HG02852 (cell line): ENCODE measurements at regions not wholly inside any gene's neighbourhood (a gene's known extent, or its start where the extent isn't known, plus 50 kb on each side); places are given as distances from the start of the nearest gene placed in this dataset.
"Not testable (repeated sequence)": the region's sequence is repeated elsewhere in the genome, so short reads cannot be mapped to it uniquely, and the experiment has no call there.

Source experiments
- ATAC-seq: cut with Tn5 transposase; IDR thresholded peaks from one replicate; pipeline ENCODE4 v1.9.1; 2021; ENCODE audit warnings: mild to moderate bottlenecking, moderate library complexity; ENCODE audit not compliant: unreplicated experiment

GRCh38 chr14:82872494-82872893 lies 1338.8 kb upstream of the SEL1L start:
- ATAC-seq = no peak

- ATAC-seq = no peak
Measured at GRCh38 chr14:82878951-82879350, 1345.3 kb upstream of the SEL1L start.

GRCh38 chr14:82879949-82880535 lies 1346.4 kb upstream of the SEL1L start:
- no peak for ATAC-seq

GRCh38 chr14:82886670-82887069 lies 1353.0 kb upstream of the SEL1L start:
- no peak for ATAC-seq

GRCh38 chr14:82889701-82890100 lies 1356.0 kb upstream of the SEL1L start:
- ATAC-seq = no peak

GRCh38 chr14:82896476-82896875 lies 1362.8 kb upstream of the SEL1L start:
- no peak for ATAC-seq

GRCh38 chr14:82897469-82898308 lies 1364.0 kb upstream of the SEL1L start:
- ATAC-seq = no peak

- ATAC-seq = no peak
Measured at GRCh38 chr14:82905762-82906161, 1372.1 kb upstream of the SEL1L start.

- ATAC-seq = no peak
Measured at GRCh38 chr14:82911930-82912329, 1378.3 kb upstream of the SEL1L start.

- ATAC-seq = no peak
Measured at GRCh38 chr14:82913396-82913795, 1379.7 kb upstream of the SEL1L start.

GRCh38 chr14:82915381-82915780 lies 1381.7 kb upstream of the SEL1L start:
- no peak for ATAC-seq

GRCh38 chr14:82935691-82936090 lies 1402.0 kb upstream of the SEL1L start:
- ATAC-seq = no peak

- ATAC-seq = no peak
Measured at GRCh38 chr14:82951171-82951570, 1417.5 kb upstream of the SEL1L start.

GRCh38 chr14:82963756-82964155 lies 1430.1 kb upstream of the SEL1L start:
- ATAC-seq = no peak

- ATAC-seq = no peak
Measured at GRCh38 chr14:82987502-82988124, 1454.0 kb upstream of the SEL1L start.

- ATAC-seq = not testable (repeated sequence)
Measured at GRCh38 chr14:82994547-82994946, 1460.9 kb upstream of the SEL1L start.

GRCh38 chr14:82999802-83000201 lies 1466.1 kb upstream of the SEL1L start:
- ATAC-seq = no peak

- ATAC-seq = no peak
Measured at GRCh38 chr14:83004456-83005006, 1470.9 kb upstream of the SEL1L start.

- no peak for ATAC-seq
Measured at GRCh38 chr14:83006121-83006670, 1472.5 kb upstream of the SEL1L start.

GRCh38 chr14:83007052-83007451 lies 1473.4 kb upstream of the SEL1L start:
- ATAC-seq = not testable (repeated sequence)

- no peak for ATAC-seq
Measured at GRCh38 chr14:83007641-83008225, 1474.1 kb upstream of the SEL1L start.
